ENCODE measurements at regions not wholly inside any gene's neighbourhood (a gene's known extent, or its start where the extent isn't known, plus 50 kb on each side); places are given as distances from the start of the nearest gene placed in this dataset.
"Not testable (repeated sequence)": the region's sequence is repeated elsewhere in the genome, so short reads cannot be mapped to it uniquely, and the experiment has no call there.

- ATAC-seq (ENCODE audit: low read depth); CTCF ChIA-PET; H3K9me3 Mint-ChIP-seq (ENCODE audit: insufficient read depth); H3K9ac ChIP-seq (ENCODE audit: low read length); H3K4me2 ChIP-seq (replicated peaks; ENCODE audit: low read depth, low read length, poor library complexity, severe bottlenecking); H3K27ac ChIP-seq (ENCODE audit: low read length in 2 of 2); H3K9me3 ChIP-seq (ENCODE audit: control extremely low read depth in 1 of 3, control insufficient read depth in 2 of 3, insufficient read depth in 1 of 3, low read length in 2 of 3); H2AFZ ChIP-seq (ENCODE audit: insufficient read depth, low read depth, low read length, poor library complexity, severe bottlenecking); POLR2A ChIA-PET; H3K27me3 ChIP-seq (replicated peaks in 1 of 4; ENCODE audit: control extremely low read depth in 1 of 4, control insufficient read depth in 3 of 4, insufficient read depth in 4 of 4, low read length in 3 of 4); H3K36me3 ChIP-seq (replicated peaks in 1 of 2; ENCODE audit: control extremely low read depth in 1 of 2, control insufficient read depth in 1 of 2, extremely low read depth in 1 of 2, insufficient read depth in 2 of 2, low read length in 1 of 2); DNase-seq; H3K27me3 Mint-ChIP-seq; H4K20me1 ChIP-seq (ENCODE audit: control insufficient read depth, insufficient read depth, low read length, poor library complexity, severe bottlenecking); H3K4me3 ChIP-seq (ENCODE audit: control extremely low read depth in 1 of 5, extremely low read depth in 1 of 5, insufficient read depth in 1 of 5, low read depth in 2 of 5, low read length in 4 of 5): not testable (repeated sequence)
- Mint-ChIP-seq H3K4me1 (peaks cover 33% of the 10 kb centered on the region), H3K4me3 (peak overlapping the region; percentile 87), H3K27ac (peak overlapping the region; percentile 67)
- Histone ChIP-seq H3K79me2 (ENCODE audit: control insufficient read depth, insufficient read depth, low read length) (peaks cover 46% of the 10 kb centered on the region), H3K4me1 (ENCODE audit: control insufficient read depth in 2 of 2, insufficient read depth in 2 of 2, low read length in 2 of 2) (peaks cover 17% of the 10 kb centered on the region in 2 donors)
- intact Hi-C loops (cut with micrococcal nuclease), result loop anchor here (2.0 kb wide), 1 partner anchor 51 kb away; no protein-coding TSS in a partner anchor
- 94% methylated on average over 4 of the region's 7 CpGs for WGBS (ENCODE audit: insufficient coverage)
Observed at GRCh38 chr17:30601984-30602383, 124.8 kb downstream of the GOSR1 start.

- Histone ChIP-seq H3K4me1 (ENCODE audit: control insufficient read depth in 2 of 2, insufficient read depth in 2 of 2, low read length in 2 of 2) (peaks cover 17% of the 10 kb centered on the region in 2 donors), H3K4me3 (ENCODE audit: control extremely low read depth in 1 of 5, extremely low read depth in 1 of 5, insufficient read depth in 1 of 5, low read depth in 2 of 5, low read length in 4 of 5) (peak overlapping the region; percentile 59 to 86 (median 83)), H3K79me2 (ENCODE audit: control insufficient read depth, insufficient read depth, low read length) (peaks cover 38% of the 10 kb centered on the region), H3K36me3 (replicated peaks in 1 of 2; ENCODE audit: control extremely low read depth in 1 of 2, control insufficient read depth in 1 of 2, extremely low read depth in 1 of 2, insufficient read depth in 2 of 2, low read length in 1 of 2) (no peaks in the 10 kb centered on the region), H3K9ac (ENCODE audit: low read length) (peak overlapping the region; percentile 69), H3K4me2 (replicated peaks; ENCODE audit: low read depth, low read length, poor library complexity, severe bottlenecking) (peak overlapping the region; percentile 84), H3K27me3 (replicated peaks in 1 of 4; ENCODE audit: control extremely low read depth in 1 of 4, control insufficient read depth in 3 of 4, insufficient read depth in 4 of 4, low read length in 3 of 4) (no peaks in the 10 kb centered on the region), H4K20me1 (ENCODE audit: control insufficient read depth, insufficient read depth, low read length, poor library complexity, severe bottlenecking) (peaks cover 4% of the 10 kb centered on the region), H3K9me3 (ENCODE audit: control extremely low read depth in 1 of 3, control insufficient read depth in 2 of 3, insufficient read depth in 1 of 3, low read length in 2 of 3) (peaks cover 0 to 3% (median 0%) of the 10 kb centered on the region in 3 donors), H3K27ac (ENCODE audit: low read length in 2 of 2) (peak overlapping the region; percentile 62 to 82), H2AFZ (ENCODE audit: insufficient read depth, low read depth, low read length, poor library complexity, severe bottlenecking) (peak overlapping the region; percentile 83)
- peak; percentile 60 for DNase-seq
- intact Hi-C loops (cut with micrococcal nuclease), result loop anchor here (1.0 to 2.0 kb wide), 2 partner anchors 50 to 124 kb away; partner anchors contain the start of gene GOSR1
- Mint-ChIP-seq H3K27ac (peak overlapping the region; percentile 97), H3K27me3 (no peaks in the 10 kb centered on the region), H3K4me3 (peak overlapping the region; percentile 99), H3K4me1 (peaks cover 31% of the 10 kb centered on the region), H3K9me3 (ENCODE audit: insufficient read depth) (no peaks in the 10 kb centered on the region)
- ChIA-PET POLR2A (interaction anchor here (0.6 to 1.3 kb wide), 2 partner anchors 110 to 124 kb away, joined by 3 to 4 read pairs; partner anchors contain the start of gene GOSR1), CTCF (interaction anchor here (1.3 kb wide), 1 partner anchor 124 kb away, joined by 5 read pairs; the partner anchor contains the start of gene GOSR1)
- 0% methylated on average over 39 of the region's 49 CpGs for WGBS (ENCODE audit: insufficient coverage)
- TF ChIP-seq EZH2 (IDR thresholded peaks at IDR 0.05; ENCODE audit: borderline replicate concordance, insufficient read depth, low read depth, low read length, poor library complexity, severe bottlenecking) (no peak), CTCF (IDR thresholded peaks at IDR 0.05) (no peak)
- peak; percentile 4 for ATAC-seq (ENCODE audit: low read depth)
Observed at GRCh38 chr17:30600830-30601494, 123.8 kb downstream of the GOSR1 start.
